ENCODE measurements at regions not wholly inside any gene's neighbourhood (a gene's known extent, or its start where the extent isn't known, plus 50 kb on each side); places are given as distances from the start of the nearest gene placed in this dataset.

GRCh38 chr6:71181565-71181964, 107.0 kb upstream of the OGFRL1 start (continued):
- TF ChIP-seq, protein P1, sequence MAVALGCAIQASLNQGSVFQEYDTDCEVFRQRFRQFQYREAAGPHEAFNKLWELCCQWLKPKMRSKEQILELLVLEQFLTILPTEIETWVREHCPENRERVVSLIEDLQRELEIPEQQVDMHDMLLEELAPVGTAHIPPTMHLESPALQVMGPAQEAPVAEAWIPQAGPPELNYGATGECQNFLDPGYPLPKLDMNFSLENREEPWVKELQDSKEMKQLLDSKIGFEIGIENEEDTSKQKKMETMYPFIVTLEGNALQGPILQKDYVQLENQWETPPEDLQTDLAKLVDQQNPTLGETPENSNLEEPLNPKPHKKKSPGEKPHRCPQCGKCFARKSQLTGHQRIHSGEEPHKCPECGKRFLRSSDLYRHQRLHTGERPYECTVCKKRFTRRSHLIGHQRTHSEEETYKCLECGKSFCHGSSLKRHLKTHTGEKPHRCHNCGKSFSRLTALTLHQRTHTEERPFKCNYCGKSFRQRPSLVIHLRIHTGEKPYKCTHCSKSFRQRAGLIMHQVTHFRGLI (tag by site-specific recombination; IDR thresholded peaks at IDR 0.05): no peak
- TF ChIP-seq, protein P2, sequence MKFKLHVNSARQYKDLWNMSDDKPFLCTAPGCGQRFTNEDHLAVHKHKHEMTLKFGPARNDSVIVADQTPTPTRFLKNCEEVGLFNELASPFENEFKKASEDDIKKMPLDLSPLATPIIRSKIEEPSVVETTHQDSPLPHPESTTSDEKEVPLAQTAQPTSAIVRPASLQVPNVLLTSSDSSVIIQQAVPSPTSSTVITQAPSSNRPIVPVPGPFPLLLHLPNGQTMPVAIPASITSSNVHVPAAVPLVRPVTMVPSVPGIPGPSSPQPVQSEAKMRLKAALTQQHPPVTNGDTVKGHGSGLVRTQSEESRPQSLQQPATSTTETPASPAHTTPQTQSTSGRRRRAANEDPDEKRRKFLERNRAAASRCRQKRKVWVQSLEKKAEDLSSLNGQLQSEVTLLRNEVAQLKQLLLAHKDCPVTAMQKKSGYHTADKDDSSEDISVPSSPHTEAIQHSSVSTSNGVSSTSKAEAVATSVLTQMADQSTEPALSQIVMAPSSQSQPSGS (tag by site-specific recombination; IDR thresholded peaks at IDR 0.05; ENCODE audit: low read depth): no peak
- TF ChIP-seq ZNF223 (tag by site-specific recombination; IDR thresholded peaks at IDR 0.05) (no peak), ZNF544 (tag by site-specific recombination; IDR thresholded peaks at IDR 0.05) (no peak), ZNF391 (tag by site-specific recombination; IDR thresholded peaks at IDR 0.05; ENCODE audit: borderline replicate concordance, low read depth) (no peak), ZNF366 (tag by site-specific recombination; conservative IDR thresholded peaks at IDR 0.05) (no peak)

GRCh38 chr6:71187141-71187540, 101.5 kb upstream of the OGFRL1 start:
- H3K4me3 ChIP-seq (ENCODE audit: low read depth, low read length): no peak overlapping the region
- ChIA-PET CTCF (interaction anchor here (0.6 to 1.2 kb wide), 6 partner anchors 9 to 345 kb away, joined by 3 to 6 read pairs (median 3); no protein-coding TSS in a partner anchor), POLR2A (no interaction called here)
- no peak overlapping the region for H3K27ac ChIP-seq (ENCODE audit: extremely low read depth, low read depth, low read length)
- TF ChIP-seq ZNF600 (tag by site-specific recombination; IDR thresholded peaks at IDR 0.05) (no peak), ZNF280C (tag by site-specific recombination; IDR thresholded peaks at IDR 0.05) (no peak), ZNF654 (tag by site-specific recombination; IDR thresholded peaks at IDR 0.05; ENCODE audit: low read depth) (no peak), ZNF530 (tag by site-specific recombination; IDR thresholded peaks at IDR 0.05; ENCODE audit: low read depth) (no peak), ZNF555 (tag by site-specific recombination; conservative IDR thresholded peaks at IDR 0.05) (no peak), ZNF510 (tag by site-specific recombination; IDR thresholded peaks at IDR 0.05; ENCODE audit: insufficient replicate concordance) (no peak)
- no peaks in the 10 kb centered on the region for H3K36me3 ChIP-seq (ENCODE audit: control insufficient read depth in 2 of 2, insufficient read depth in 1 of 2, low read length in 2 of 2)
- H3K4me1 ChIP-seq (ENCODE audit: control insufficient read depth, insufficient read depth, low read length): no peaks in the 10 kb centered on the region
- no peaks in the 10 kb centered on the region for H3K9me3 ChIP-seq (ENCODE audit: control insufficient read depth, insufficient read depth, low read depth, low read length)

GRCh38 chr6:71190809-71191208, 97.8 kb upstream of the OGFRL1 start:
- CTCF ChIA-PET: interaction anchor here (0.6 to 3.1 kb wide), 40 partner anchors 9 to 969 kb away, joined by 3 to 35 read pairs (median 4); partner anchors contain the start of gene OGFRL1

DNA sequence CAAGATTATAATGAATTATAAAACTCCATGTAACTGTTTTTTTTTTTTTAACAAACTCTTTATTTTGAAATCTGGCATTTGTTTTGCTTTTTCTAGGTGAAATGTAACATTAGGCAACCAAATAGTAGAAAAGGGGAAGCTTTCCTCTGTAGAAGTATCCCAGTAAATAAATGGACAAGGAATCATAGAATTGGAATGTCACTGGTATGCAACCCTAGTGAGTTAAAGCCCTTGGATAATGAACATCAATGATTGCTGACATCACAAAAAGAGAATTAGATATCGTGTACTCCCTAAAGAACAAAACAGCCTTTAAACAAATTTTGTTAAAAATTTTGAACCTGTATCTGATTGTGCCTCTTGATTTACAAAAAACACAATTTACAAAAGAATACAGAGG, 93.9 kb upstream of the OGFRL1 start:
- ChIA-PET POLR2A (interaction anchor here (1.5 kb wide), 1 partner anchor 93 kb away, joined by 5 read pairs; the partner anchor contains the start of gene OGFRL1), CTCF (interaction anchor here (0.9 to 1.0 kb wide), 2 partner anchors 33 to 96 kb away, joined by 3 read pairs; no protein-coding TSS in a partner anchor)
- no peaks in the 10 kb centered on the region for H3K36me3 ChIP-seq (ENCODE audit: control insufficient read depth in 2 of 2, insufficient read depth in 1 of 2, low read length in 2 of 2)
- H3K4me3 ChIP-seq (ENCODE audit: low read depth, low read length): no peak overlapping the region
- TF ChIP-seq KLF8 (tag by site-specific recombination; IDR thresholded peaks at IDR 0.05): no peak
- TF ChIP-seq GLI4 (tag by site-specific recombination; IDR thresholded peaks at IDR 0.05): no peak
- H3K9me3 ChIP-seq (ENCODE audit: control insufficient read depth, insufficient read depth, low read depth, low read length): no peaks in the 10 kb centered on the region
- H3K27ac ChIP-seq (ENCODE audit: extremely low read depth, low read depth, low read length): no peak overlapping the region
- H3K4me1 ChIP-seq (ENCODE audit: control insufficient read depth, insufficient read depth, low read length): peaks cover 3% of the 10 kb centered on the region

More at GRCh38 chr6:71190809-71191208, 97.8 kb upstream of the OGFRL1 start:
- no peak for TF ChIP-seq ZNF600 (tag by site-specific recombination; IDR thresholded peaks at IDR 0.05)
- peak; percentile 61 for TF ChIP-seq ZNF654 (tag by site-specific recombination; IDR thresholded peaks at IDR 0.05; ENCODE audit: low read depth)
- POLR2A ChIA-PET: interaction anchor here (1.1 to 1.3 kb wide), 2 partner anchors 96 to 98 kb away, joined by 4 to 6 read pairs; partner anchors contain the start of gene OGFRL1
- Histone ChIP-seq H3K36me3 (ENCODE audit: control insufficient read depth in 2 of 2, insufficient read depth in 1 of 2, low read length in 2 of 2) (no peaks in the 10 kb centered on the region), H3K4me1 (ENCODE audit: control insufficient read depth, insufficient read depth, low read length) (no peaks in the 10 kb centered on the region), H3K27ac (ENCODE audit: extremely low read depth, low read depth, low read length) (no peak overlapping the region), H3K9me3 (ENCODE audit: control insufficient read depth, insufficient read depth, low read depth, low read length) (no peaks in the 10 kb centered on the region), H3K4me3 (ENCODE audit: low read depth, low read length) (no peak overlapping the region)

Data from HEK293 (cell line).